OCI-LY3 (cell line): ENCODE measurements at regions not wholly inside any gene's neighbourhood (a gene's known extent, or its start where the extent isn't known, plus 50 kb on each side); places are given as distances from the start of the nearest gene placed in this dataset.

Experiments used
- H2AFZ ChIP-seq: fragments of 200-600, 300-600 bp; shearing (Covaris generic); 2 replicates; pipeline ENCODE4 v1.6.0; 2014; ENCODE audit warnings: antibody characterized with exemption, low read depth, low read length
- H3K27ac ChIP-seq: fragments of 200-600, 300-600 bp; sonication (generic); 2 replicates; pipeline ENCODE4 v1.5.1; 2014; ENCODE audit warnings: mild to moderate bottlenecking, low read length, moderate library complexity, mixed read lengths
- H3K27me3 ChIP-seq: fragments of 200-600, 300-600 bp; sonication (generic); 2 replicates; pipeline ENCODE4 v1.6.1; 2014; ENCODE audit warnings: low read depth, low read length, mixed read lengths
- H3K36me3 ChIP-seq: fragments of 200-600, 300-600 bp; sonication (generic); replicated peaks from 2 replicates; pipeline ENCODE3; 2014; ENCODE audit warnings: low read depth, low read length, mixed read lengths
- H3K4me1 ChIP-seq: fragments of 300-600, 200-600 bp; sonication (generic); 2 replicates; pipeline ENCODE4 v1.6.1; 2014; ENCODE audit warnings: low read length, mixed read lengths
- H3K4me2 ChIP-seq: fragments of 200-600, 300-600 bp; sonication (generic); 2 replicates; pipeline ENCODE4 v1.6.1; 2014; ENCODE audit warnings: low read length, mixed read lengths
- H3K4me3 ChIP-seq: fragments of 300-600, 200-600 bp; sonication (generic); 2 replicates; pipeline ENCODE4 v1.5.1; 2014; ENCODE audit warnings: antibody characterized with exemption, mild to moderate bottlenecking, low read length, moderate library complexity
- H3K79me2 ChIP-seq: fragments of 300-600, 200-600 bp; shearing (Covaris generic); 2 replicates; pipeline ENCODE4 v1.6.1; 2014; ENCODE audit warnings: mild to moderate bottlenecking, low read length, mixed read lengths
- H3K9ac ChIP-seq: fragments of 300-600, 200-600 bp; shearing (Covaris generic); 2 replicates; pipeline ENCODE4 v1.6.0; 2014; ENCODE audit warnings: mild to moderate bottlenecking, low read length, moderate library complexity
- H3K9me3 ChIP-seq: fragments of 200-600, 300-600 bp; shearing (Covaris generic); 2 replicates; pipeline ENCODE4 v1.6.1; 2014; ENCODE audit warnings: low read length, mixed read lengths; ENCODE audit not compliant: insufficient read depth
- H4K20me1 ChIP-seq: fragments of 200-600, 300-600 bp; sonication (generic); 2 replicates; pipeline ENCODE4 v1.6.1; 2016; ENCODE audit warnings: low read length, mixed read lengths; ENCODE audit not compliant: insufficient read depth
- CTCF ChIP-seq: fragments of 200-600, 300-600 bp; sonication (generic); IDR thresholded peaks from 2 replicates; pipeline ENCODE4 v1.5.1; 2014; ENCODE audit warnings: antibody characterized with exemption, low read length, low read depth
- EZH2phosphoT487 ChIP-seq: fragments of 200-600 bp; shearing (Covaris generic); IDR thresholded peaks from 2 replicates; pipeline ENCODE4 v1.6.1; 2018; ENCODE audit warnings: antibody characterized with exemption, mixed run types, low read depth

DNA sequence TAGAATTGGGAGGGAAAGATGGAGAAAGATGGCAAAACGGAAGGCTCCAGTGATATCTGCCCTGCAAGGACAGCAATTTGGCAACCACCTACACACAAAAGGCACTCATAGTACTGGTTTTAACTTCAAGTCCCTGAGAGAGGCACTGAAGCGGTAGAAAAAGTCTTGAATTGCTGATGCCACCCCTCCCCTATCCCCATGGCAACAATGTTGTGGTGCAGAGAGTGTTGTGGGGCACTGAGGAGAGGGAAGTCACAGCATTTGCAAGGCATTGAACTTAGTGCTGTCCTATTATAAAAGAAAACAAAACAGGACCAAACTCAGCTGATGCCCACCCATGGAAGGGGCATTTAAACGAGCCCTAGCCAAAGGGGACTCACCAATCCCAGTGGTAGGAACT is 343.7 kb downstream of the HAO1 start:
- Histone ChIP-seq H3K4me3 (no peak overlapping the region), H2AFZ (no peak overlapping the region), H3K9ac (no peak overlapping the region), H4K20me1 (no peaks in the 10 kb centered on the region), H3K9me3 (no peaks in the 10 kb centered on the region), H3K4me2 (no peak overlapping the region), H3K27me3 (no peaks in the 10 kb centered on the region), H3K79me2 (no peaks in the 10 kb centered on the region), H3K4me1 (no peaks in the 10 kb centered on the region), H3K36me3 (no peaks in the 10 kb centered on the region), H3K27ac (no peak overlapping the region)
- no peak for TF ChIP-seq CTCF
- no peak for TF ChIP-seq EZH2phosphoT487

- Histone ChIP-seq H3K79me2 (no peaks in the 10 kb centered on the region), H3K9ac (no peak overlapping the region), H3K27me3 (no peaks in the 10 kb centered on the region), H3K4me2 (no peak overlapping the region), H3K36me3 (no peaks in the 10 kb centered on the region), H2AFZ (no peak overlapping the region), H3K27ac (no peak overlapping the region), H4K20me1 (no peaks in the 10 kb centered on the region), H3K4me3 (no peak overlapping the region), H3K9me3 (no peaks in the 10 kb centered on the region), H3K4me1 (no peaks in the 10 kb centered on the region)
- TF ChIP-seq CTCF (no peak), EZH2phosphoT487 (no peak)
Observed at GRCh38 chr20:7601431-7601830, 338.8 kb downstream of the HAO1 start.

- H3K4me2 ChIP-seq, result no peak overlapping the region
- no peak overlapping the region for H3K4me3 ChIP-seq
- TF ChIP-seq EZH2phosphoT487, result no peak
- no peaks in the 10 kb centered on the region for H3K36me3 ChIP-seq
- H2AFZ ChIP-seq, result no peak overlapping the region
- H3K79me2 ChIP-seq, result no peaks in the 10 kb centered on the region
- H3K9ac ChIP-seq, result no peak overlapping the region
- H3K27me3 ChIP-seq, result no peaks in the 10 kb centered on the region
- no peaks in the 10 kb centered on the region for H3K4me1 ChIP-seq
- no peaks in the 10 kb centered on the region for H4K20me1 ChIP-seq
- no peak overlapping the region for H3K27ac ChIP-seq
- H3K9me3 ChIP-seq, result no peaks in the 10 kb centered on the region
Observed at GRCh38 chr20:7606941-7607340, 333.3 kb downstream of the HAO1 start.

DNA sequence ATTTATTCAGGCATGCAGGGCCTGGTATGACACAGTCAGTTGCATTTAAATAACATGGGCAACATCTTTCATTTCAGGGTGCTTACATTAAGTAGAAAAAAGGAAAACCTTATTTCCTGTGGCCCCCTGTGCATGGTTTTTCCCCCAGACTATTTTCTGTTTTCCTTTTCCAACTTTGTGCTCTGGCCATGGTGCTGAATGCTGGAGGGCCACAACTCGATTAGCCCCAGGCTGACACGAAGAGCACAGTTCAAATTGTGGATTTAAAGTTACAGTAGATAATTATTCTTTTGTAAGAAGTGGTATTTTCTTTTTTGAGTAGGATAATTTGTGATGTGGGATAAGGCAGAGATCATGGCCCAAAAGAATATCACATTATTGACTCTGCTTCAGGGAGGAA is 332.0 kb downstream of the HAO1 start:
- H3K4me3 ChIP-seq, result no peak overlapping the region
- no peak overlapping the region for H2AFZ ChIP-seq
- H3K9me3 ChIP-seq, result no peaks in the 10 kb centered on the region
- no peak overlapping the region for H3K4me2 ChIP-seq
- H3K36me3 ChIP-seq, result no peaks in the 10 kb centered on the region
- no peaks in the 10 kb centered on the region for H3K79me2 ChIP-seq
- H3K9ac ChIP-seq, result no peak overlapping the region
- H4K20me1 ChIP-seq, result no peaks in the 10 kb centered on the region
- H3K27ac ChIP-seq, result no peak overlapping the region
- H3K4me1 ChIP-seq, result no peaks in the 10 kb centered on the region
- TF ChIP-seq EZH2phosphoT487 (no peak), CTCF (no peak)
- no peaks in the 10 kb centered on the region for H3K27me3 ChIP-seq

DNA sequence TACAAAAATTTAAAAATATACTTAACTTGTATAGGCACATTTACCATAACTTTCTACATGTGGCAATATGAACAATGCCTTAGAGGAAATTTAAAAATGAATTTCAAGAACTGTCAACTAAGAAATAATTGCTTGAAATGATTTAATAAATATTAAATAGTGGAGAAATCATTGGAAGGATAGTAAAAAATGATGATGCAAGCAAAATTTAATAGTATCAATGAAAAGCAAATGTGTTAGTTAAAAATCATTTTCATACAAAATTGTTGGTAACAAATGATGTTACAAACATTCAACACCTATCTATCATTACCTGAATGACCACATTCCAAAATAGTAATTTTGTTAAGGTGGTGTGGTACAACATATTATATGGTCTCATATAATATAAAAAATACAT is 331.0 kb downstream of the HAO1 start:
- H3K4me3 ChIP-seq, result no peak overlapping the region
- H3K4me1 ChIP-seq, result no peaks in the 10 kb centered on the region
- H3K9ac ChIP-seq, result no peak overlapping the region
- no peaks in the 10 kb centered on the region for H3K36me3 ChIP-seq
- no peak overlapping the region for H2AFZ ChIP-seq
- no peaks in the 10 kb centered on the region for H3K9me3 ChIP-seq
- H3K79me2 ChIP-seq, result no peaks in the 10 kb centered on the region
- H3K27ac ChIP-seq, result no peak overlapping the region
- no peak overlapping the region for H3K4me2 ChIP-seq
- H3K27me3 ChIP-seq, result no peaks in the 10 kb centered on the region
- no peaks in the 10 kb centered on the region for H4K20me1 ChIP-seq
- TF ChIP-seq CTCF (no peak), EZH2phosphoT487 (no peak)
